ENCODE measurements at regions not wholly inside any gene's neighbourhood (a gene's known extent, or its start where the extent isn't known, plus 50 kb on each side); places are given as distances from the start of the nearest gene placed in this dataset.
"Not testable (repeated sequence)": the region's sequence is repeated elsewhere in the genome, so short reads cannot be mapped to it uniquely, and the experiment has no call there.

DNA sequence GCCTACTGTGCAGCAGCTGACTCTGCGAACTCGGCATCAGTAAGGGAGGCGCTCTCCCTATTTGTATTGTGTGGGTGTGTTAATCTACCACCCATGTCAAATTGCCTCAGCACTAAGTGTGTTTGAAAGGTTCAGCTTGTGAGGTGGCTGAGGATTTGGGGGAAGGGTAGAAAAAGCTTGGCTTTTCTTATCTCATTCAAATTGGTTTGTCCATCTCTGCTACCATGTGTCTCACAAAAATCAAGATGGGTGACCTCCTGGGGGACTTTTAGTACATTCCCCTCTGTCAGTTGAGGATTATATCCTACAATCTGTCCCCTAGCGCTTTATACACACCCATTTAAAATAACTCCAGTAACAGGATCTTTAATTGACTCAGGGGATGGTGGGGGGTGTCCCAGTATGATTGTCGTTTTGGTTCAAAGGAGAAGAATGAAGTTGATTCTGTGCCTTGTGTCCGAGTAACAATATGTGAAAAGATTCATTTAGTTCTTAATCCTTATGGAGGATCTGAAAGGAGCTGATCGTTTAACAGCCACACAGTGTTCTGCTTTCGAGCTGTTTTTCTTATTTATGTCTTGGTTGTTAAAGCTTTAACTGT, 609.6 kb downstream of the PKHD1 start:
- no peak overlapping the region for H3K4me3 ChIP-seq (ENCODE audit: low read depth, low read length)
- DNase-seq (ENCODE audit: low read depth): no peak

DNA sequence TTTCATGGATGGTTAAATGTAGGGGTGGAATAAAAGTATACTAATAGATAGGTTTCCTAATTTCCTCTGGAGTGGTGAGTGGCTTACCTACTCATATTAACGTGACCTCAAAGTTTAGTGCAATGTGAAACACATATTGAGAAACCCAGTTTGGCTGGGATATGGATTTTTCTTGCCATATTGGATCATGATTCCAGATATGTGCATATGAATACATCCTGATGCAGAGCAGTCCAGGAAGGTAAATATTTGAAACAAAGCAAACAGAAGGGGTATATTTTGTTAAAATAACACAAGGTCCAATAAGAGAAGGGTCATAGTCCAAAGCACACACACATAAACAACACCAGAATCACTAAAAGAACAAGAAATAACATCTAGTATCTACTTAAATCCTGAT, 608.1 kb downstream of the PKHD1 start:
- no peak for DNase-seq (ENCODE audit: low read depth)
- H3K4me3 ChIP-seq (ENCODE audit: low read depth, low read length): no peak overlapping the region

DNA sequence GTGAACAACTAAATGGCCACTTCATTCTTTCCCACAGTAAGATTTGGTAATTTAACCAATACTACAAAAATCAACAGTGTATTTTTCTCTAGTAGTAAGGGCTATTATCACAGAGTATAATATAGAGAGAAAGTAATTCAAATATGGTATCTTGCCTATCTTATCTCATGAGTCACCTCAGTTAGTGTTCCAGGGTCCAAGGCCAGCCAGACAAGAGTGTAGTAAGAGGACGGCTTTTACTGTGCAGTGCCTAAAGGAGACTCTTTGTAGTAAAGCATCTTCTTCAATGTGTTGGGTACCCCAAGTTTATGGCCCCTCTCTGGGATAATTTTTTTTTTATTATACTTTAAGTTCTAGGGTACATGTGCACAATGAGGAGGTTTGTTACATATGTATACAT, 607.4 kb downstream of the PKHD1 start:
- no peak for DNase-seq (ENCODE audit: low read depth)

DNA sequence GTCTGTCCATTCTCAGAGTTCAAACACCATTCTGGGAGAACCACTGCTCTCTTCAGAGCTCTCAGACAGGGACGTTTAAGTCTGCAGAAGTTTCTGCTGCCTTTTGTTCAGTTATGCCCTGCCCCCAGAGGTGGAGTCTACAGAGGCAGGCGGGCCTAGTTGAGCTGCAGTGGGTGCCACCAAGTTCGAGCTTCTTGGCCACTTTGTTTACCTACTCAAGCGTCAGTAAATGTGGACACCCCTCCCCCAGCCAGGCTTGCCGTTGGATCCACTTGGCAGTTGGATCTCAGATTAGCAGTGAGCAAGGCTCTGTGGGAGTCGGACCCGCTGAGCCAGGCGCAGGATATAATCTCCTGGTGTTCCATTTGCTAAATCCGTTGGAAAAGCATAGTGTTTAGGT, 601.5 kb downstream of the PKHD1 start:
- not testable (repeated sequence) for DNase-seq (ENCODE audit: low read depth); H3K4me3 ChIP-seq (ENCODE audit: low read depth, low read length)

More for the DNA sequence above, 607.4 kb downstream of the PKHD1 start:
- H3K4me3 ChIP-seq (ENCODE audit: low read depth, low read length): no peak overlapping the region

DNA sequence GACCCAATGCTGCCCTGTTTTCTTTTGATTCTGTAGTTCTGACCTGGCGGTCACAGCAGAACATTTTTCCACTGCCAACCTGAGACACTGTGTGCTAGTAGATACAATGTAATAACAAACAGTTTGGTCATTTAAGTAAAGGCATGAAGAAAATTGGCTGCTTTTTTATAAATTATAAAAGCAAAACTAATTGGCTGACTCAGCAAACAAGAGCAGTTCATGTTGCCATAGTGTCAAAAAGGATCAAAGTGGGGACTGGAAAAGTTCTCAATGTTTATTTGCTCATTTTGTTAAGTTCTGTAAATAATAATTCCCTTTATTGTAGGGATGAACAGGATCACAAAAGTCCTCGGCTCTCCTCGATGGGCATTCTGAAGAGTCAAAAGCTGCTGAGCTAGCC, 599.5 kb downstream of the PKHD1 start:
- DNase-seq (ENCODE audit: low read depth): no peak
- H3K4me3 ChIP-seq (ENCODE audit: low read depth, low read length): no peak overlapping the region

DNA sequence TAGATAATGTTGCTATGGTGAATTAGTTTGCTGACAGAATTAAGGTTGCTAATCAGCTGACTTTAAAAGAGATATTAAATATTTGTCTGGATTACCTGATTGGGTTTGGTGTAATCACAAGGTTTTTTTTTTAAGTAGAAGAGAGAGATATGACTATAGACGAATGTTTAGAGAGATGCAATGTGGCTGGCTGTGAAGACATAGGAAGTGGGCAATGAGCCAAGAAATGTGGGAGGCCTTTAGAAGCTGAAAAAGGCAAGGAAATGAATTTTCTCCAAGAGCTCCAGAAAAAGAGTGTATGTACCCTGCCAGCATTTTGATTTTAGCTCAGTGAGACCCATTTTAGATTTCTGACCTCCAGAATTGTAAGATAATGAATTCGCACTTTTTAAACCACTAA, 598.3 kb downstream of the PKHD1 start:
- no peak overlapping the region for H3K4me3 ChIP-seq (ENCODE audit: low read depth, low read length)

DNA sequence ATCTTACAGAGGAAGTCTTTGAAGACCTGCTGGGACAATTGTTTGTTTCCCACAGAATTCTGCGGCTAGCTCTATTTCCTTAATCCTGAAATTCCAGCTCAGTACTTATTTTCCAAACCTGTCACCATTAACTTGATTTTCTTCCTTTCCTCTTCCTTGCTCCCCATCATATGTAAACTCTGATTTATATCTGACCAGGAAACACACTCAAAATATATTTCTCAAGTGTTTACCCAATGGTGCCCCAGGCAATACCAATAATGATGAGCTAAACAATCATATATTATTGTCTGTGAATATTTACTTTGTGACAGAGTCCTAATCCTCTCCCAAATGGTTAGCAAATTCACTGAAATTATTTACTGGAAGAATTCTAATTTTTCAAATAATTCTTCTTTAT, 597.3 kb downstream of the PKHD1 start:
- no peak overlapping the region for H3K4me3 ChIP-seq (ENCODE audit: low read depth, low read length)
- DNase-seq (ENCODE audit: low read depth): no peak

More for the DNA sequence above, 598.3 kb downstream of the PKHD1 start:
- no peak for DNase-seq (ENCODE audit: low read depth)

DNA sequence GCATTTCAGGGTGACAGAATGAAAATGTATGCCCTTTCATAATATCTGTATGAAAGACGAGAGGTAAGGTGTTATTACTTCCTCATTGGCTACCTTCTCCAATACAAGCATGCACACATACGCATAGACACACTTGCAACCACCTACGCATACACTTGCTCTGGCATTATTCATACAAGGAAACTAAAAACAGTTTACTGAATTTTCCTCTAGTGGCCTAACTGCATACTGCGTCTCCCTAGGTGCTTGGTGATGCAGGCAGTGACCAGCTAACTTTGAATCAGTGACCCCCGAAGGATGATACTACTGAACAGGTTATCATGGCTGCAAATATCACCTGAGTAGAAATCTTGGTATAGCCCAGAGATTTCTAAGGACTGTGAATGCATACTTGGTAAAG, 593.1 kb downstream of the PKHD1 start:
- H3K4me3 ChIP-seq (ENCODE audit: low read depth, low read length): no peak overlapping the region
- no peak for DNase-seq (ENCODE audit: low read depth)

DNA sequence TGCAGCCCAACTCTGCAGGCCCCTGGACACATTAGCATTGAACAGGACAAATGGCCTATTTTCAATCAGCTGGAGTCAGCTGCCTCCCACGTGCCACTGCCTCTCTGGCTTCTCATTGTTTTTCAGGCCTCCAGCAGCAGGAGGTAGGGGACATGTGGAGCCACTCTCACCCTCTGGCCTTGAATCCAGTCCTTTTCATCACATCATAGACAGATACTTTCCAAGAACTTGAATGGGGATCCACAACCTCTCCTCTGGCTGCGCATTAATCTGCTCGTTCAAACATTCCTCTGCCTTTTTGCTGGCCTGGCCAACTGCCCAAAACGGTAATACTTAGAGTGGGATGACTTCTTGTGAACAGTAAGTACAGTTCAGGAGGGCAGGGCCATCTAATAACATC, 592.3 kb downstream of the PKHD1 start:
- no peak for DNase-seq (ENCODE audit: low read depth)
- H3K4me3 ChIP-seq (ENCODE audit: low read depth, low read length): no peak overlapping the region

DNA sequence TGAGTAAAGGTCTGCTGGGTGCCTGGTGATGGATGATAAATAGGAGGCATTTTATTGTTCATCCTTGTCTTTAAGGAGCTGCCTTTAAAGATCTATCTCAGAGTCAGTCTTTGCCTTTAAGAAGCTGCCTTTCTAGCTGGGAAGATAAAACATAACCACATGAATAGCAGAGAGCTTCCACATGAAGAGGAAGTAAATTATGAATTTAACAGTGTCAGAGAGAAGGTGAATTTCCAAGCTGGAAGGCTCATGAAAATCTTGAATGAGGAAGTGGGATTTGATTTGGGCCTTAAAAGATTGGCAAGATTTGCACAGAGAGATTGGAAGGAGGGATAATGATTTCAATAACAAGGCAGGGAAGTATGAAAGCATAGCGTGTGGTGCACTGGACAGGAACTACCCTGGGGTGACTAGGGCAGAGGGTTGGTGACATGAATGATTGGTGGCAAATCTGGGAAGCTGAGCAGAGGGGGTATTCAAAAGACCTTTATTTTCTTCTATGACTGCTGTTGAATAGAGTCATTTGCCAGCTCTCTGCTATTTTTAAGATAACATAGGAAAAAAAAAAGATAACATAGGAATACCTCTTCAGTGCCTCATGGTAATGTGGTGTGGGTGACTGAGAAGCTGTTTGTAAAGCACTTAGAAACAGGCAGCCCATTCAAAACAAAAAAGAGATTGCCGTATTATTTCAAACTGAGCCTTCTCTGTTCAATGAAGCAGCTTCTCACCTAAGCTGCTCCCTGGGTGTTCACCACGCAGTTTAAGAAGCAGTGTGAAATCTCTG, 591.6 kb downstream of the PKHD1 start:
- H3K4me3 ChIP-seq (ENCODE audit: low read depth, low read length): no peak overlapping the region
- no peak for DNase-seq (ENCODE audit: low read depth)

DNA sequence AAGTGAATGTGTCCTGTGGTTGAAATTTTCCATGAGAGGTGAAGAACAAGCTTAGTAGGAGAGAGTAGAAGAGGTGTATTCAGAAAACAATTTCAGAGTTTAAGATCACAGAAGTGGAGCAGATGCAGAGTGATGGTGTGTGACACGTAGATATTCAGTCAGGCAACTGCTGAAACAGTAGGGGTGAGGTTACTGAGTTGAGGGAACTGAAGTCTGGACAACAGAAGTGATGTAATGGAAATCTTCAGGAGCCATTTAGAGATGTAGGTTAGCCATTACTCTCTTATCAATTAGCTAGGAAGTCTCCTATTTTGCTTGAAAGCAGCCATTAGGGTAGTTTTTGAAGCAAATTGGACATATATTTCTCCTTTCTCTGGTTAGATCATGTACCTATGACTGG, 584.4 kb downstream of the PKHD1 start:
- no peak overlapping the region for H3K4me3 ChIP-seq (ENCODE audit: low read depth, low read length)
- DNase-seq (ENCODE audit: low read depth): no peak

DNA sequence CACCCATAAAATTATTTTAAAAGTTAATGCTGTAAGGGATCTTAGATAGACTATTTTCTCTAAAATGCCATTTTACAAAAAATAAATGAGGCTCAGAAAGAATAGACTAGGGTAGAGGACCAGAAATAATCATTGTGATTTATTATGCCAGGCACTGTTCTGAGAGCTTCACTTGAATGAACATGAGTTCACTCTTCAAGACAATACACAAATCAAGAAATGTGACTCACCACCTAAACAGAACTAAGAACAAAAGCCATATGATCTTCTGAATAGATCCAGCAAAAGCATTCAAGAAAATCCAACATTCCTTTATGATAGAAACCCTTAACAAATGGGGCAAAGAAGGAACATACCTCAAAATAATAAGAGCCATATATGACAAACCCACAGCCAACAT, 582.0 kb downstream of the PKHD1 start:
- no peak overlapping the region for H3K4me3 ChIP-seq (ENCODE audit: low read depth, low read length)
- no peak for DNase-seq (ENCODE audit: low read depth)

DNA sequence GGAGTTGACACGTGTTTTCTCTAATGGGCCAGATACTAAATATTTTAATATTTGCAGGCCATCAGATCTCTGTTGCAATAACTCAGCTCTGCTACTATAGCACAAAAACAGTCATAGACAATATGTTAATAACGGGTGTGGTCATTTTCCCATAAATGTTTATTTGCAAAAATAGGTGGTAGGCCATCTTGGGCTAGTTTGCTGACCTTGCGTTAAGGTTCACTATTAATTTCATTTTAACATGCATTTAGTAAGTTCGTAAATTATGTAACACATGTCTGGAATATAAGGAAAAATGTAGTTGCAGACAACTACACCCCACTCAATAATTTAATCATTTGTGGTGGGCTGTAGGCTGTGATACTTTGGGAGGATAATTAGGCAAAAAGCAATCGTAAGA, 577.8 kb downstream of the PKHD1 start:
- H3K4me3 ChIP-seq (ENCODE audit: low read depth, low read length): no peak overlapping the region
- DNase-seq (ENCODE audit: low read depth): no peak

DNA sequence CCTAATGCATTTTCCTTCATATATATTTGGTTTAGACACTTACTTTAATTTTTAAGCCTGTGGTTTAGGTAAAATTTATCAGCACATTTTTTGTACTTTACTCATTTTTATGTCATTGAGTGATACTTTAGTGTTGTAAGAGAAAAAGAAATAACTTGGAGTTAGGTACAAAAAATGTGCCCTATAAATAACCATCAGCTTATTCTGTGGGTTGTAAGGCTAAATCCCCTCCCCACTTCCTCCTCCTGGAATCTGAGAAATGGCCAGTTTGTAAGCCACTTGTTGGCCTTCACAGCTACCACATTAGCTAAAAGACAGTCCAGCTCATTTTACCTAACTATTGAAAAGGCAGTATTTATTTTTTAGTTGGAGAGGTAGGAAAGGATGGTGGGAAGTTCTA, 576.3 kb downstream of the PKHD1 start:
- no peak overlapping the region for H3K4me3 ChIP-seq (ENCODE audit: low read depth, low read length)
- no peak for DNase-seq (ENCODE audit: low read depth)

DNA sequence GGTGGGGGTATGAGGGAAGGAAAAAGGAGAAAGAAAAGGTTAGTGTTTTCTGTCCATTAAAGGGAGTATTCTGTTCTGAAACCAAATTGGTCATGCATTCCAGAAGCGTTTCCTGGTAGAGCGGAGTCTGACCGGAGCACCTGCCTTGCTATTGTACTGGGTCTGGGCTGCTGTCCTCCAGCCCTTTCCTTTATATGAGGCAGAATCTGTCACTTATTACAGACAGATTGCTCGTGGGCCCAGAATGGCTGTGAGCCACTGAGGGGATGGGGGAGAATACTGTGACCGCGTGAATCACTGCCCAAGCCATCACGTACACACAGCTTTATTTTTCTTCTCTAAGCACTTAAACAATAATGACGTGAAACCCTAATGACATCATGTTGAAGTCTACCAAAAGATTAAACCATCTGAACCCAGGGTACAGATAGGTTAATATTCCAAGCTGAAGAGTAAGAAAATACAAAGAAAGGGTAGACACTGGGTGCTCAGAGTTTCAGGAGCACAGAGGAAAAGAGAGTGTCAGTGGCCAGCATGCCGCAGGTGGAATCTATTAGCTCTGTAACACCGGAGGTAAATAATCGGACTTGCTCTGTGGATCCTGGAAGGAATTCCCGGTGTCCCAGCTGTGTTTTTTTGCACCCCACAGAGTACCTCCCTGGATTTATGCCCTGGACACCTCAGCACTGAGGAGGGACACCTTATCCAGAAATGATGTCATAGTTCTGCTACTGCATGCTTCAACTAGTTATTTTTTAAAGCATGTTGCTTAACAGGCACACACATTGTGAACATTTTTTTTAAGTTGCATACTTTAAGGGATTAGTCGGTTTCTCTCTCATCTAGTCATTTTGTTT, 573.3 kb downstream of the PKHD1 start:
- DNase-seq (ENCODE audit: low read depth): no peak
- H3K4me3 ChIP-seq (ENCODE audit: low read depth, low read length): no peak overlapping the region

DNA sequence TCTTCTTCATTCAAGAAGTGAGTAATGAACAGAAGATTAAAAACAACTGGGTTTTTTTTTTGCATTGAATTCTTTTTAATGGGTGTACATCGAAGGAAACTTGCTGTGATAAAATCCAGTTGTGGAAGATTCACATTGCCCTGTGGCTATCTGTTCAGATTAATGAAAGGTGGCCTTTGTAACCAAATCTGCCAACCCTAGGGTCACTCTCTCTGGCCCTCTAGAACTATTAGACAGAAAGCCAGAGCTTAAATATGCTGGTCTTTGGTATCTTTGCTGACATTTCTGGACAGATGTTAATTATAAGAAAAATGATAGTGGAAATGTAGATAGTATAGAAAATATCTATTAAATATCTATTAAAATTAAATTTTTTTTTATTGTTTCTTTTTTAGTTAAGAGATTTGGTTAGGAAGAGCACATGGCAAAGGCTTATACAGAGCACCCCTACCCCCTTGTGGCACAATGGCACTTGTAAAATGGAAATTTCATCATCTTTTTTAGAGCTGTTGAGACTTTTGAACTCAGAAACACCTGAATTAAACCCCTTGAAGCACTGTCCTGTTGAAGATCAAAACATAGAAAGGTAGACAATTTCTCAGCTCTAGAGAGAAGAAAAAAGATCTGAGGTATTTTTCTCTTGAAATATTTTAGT, 572.5 kb downstream of the PKHD1 start:
- no peak overlapping the region for H3K4me3 ChIP-seq (ENCODE audit: low read depth, low read length)
- no peak for DNase-seq (ENCODE audit: low read depth)

DNA sequence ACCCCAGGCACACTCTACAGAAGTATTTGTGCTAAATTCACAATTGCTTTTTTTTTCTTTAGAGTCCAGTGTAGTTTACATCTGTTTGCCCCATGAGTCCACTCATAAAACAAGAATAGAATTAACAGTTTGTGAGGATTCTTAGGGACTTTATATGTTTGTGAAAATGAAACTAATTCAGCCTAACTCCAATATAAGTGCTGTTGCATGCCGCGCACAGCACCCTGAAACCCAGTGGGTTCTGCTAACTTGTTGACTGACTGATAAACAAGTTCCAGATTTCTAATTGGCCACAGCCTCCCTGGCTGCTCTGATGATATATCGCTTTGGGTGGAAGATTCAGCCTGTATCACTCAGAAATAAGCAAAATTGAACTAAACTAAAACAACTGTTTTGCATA, 561.4 kb downstream of the PKHD1 start:
- DNase-seq (ENCODE audit: low read depth): no peak
- no peak overlapping the region for H3K4me3 ChIP-seq (ENCODE audit: low read depth, low read length)

DNA sequence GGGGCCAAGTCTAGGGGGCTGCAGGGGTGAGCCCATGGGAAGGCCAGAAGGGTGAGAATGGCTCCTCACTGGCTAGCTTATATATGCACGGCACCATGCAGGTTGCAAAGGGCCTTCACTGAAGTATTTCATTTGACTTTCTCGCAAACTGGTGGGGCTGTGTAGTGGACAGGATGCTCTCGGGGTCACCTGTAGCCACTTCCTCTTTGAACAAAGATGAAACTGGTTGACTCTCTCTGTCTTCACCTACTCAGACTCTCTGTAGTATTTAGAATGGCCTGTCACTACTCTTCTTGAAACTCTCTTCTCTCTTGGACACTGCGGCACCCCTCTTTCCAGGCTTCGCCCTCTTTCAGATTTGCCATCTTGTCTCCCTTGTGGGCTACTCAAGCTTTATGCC, 560.5 kb downstream of the PKHD1 start:
- no peak overlapping the region for H3K4me3 ChIP-seq (ENCODE audit: low read depth, low read length)
- no peak for DNase-seq (ENCODE audit: low read depth)

DNA sequence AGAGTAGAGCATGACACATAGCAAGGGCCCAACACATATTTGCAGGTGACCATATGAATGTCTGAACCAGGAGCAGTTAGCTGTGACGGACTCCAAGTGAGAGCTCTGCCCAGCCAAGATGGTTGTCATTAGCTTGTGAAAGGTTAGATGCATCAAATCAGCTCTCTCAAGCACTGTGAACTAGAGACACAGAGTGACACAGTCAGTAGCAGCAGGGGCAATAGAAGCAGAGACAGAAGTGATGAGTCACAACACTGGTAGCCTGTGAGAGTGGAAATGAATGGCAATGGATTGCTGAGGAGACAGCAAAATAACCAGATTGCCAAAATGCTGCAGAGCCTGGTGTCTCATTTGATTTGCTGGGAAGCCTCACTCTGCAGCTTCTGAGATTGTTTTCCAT, 558.9 kb downstream of the PKHD1 start:
- no peak overlapping the region for H3K4me3 ChIP-seq (ENCODE audit: low read depth, low read length)
- DNase-seq (ENCODE audit: low read depth): no peak

DNA sequence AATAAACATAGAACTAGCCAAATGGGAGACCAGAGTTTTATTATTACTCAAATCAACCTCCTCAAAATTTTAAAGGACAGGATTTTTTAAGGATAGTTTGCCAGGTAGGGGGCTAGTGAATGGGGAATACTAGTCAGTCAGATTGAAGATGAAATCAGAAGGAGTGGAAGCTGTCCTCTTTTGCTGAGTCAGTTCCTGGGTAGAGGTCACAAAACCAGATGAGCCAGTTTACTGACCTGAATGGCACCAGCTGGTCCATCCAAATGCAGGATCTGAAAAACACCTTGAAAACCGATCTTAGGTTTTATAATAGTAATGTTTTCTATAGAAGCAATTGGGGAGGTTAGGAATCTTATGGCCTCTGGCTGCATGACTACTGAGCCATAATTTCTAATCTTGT, 558.2 kb downstream of the PKHD1 start:
- no peak overlapping the region for H3K4me3 ChIP-seq (ENCODE audit: low read depth, low read length)
- no peak for DNase-seq (ENCODE audit: low read depth)

All from skeletal muscle cell (primary cell).